GM21526 (cell line): ENCODE measurements at regions not wholly inside any gene's neighbourhood (a gene's known extent, or its start where the extent isn't known, plus 50 kb on each side); places are given as distances from the start of the nearest gene placed in this dataset.

Source experiments
- ATAC-seq: cut with Tn5 transposase; IDR thresholded peaks from one replicate; pipeline ENCODE4 v1.9.1; 2021; ENCODE audit warnings: moderate library complexity; ENCODE audit not compliant: unreplicated experiment, low FRiP score

DNA sequence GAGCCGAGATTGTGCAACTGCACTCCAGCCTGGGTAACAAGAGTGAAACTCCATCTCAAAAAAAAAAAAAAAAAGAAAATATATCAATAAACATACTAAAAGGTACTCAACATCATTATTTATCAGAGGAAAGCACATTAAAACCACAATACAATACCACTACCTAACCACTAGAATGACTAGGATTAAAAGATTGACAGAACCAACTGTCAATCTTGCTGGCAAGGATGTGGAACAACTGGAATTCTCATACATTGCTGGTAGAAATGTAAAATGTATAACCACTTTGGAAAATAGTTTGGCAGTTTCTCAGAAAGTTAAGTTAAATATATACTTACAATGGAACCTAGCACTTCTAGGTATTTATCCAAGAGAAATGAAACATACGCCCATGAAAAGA, 88.6 kb downstream of the B3GNT2 start:
- no peak for ATAC-seq

DNA sequence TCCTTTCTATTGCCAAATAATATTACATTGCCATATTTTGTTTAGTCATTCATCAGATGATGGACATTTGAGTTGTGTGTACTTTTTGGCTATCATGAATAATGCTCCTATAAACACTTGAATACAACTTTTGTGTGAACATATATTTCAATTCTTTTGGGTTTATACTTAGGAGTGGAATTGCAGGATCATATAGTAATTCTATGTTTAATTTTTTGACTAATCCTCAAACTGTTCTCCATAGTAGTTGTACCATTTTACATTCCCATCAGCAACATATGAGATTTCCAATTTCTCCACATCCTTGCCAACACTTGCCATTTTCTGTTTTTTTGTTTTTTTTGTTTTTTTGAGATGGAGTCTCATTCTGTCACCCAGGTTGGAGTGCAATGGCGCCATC, 87.2 kb downstream of the B3GNT2 start:
- ATAC-seq, result no peak

DNA sequence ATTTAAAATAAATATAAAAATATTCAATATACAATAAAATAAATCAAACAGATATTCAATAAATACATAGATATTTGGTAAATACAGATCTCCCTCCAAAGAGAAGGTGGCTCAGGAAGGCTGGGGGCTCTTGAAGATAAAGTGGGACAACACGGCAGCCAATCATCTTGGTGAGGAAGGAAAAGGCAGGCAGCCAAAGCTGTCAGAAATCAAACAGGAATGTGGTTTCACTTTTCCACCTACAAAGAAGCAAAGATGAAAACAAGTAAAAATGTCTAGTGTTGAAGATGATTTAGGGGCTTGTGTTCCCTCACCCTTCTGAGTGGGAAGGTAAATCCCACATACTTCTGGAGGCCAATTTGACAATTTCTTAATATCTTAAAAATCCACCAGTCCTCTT, 85.7 kb downstream of the B3GNT2 start:
- ATAC-seq, result no peak

DNA sequence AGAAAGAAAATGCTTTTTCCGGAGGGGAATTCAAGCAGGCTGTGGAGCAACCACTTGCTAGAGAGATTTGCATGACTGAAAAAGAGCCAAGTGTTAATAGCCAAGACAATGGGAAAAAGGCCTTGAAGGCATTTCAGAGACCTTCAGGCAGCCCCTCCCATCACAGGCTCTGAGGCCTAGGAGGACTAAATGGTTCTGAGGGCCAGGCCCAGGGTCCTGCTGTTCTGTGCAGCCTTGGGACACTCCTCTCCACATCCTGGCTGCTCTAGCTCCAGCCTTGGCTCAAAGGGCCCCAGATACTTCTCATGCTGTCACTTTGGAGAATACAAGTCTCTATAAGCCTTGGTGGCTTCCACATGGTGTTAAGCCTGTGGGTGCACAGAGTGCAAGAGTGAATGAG, 81.8 kb downstream of the B3GNT2 start:
- ATAC-seq, result no peak
